Hindlimb muscle (tissue), 1 donor: ENCODE measurements at regions not wholly inside any gene's neighbourhood (a gene's known extent, or its start where the extent isn't known, plus 50 kb on each side); places are given as distances from the start of the nearest gene placed in this dataset.

Experiments
- DNase-seq: peaks from one replicate; pipeline ENCODE4 v3.0.0-alpha.2; 2013

GRCh38 chr18:8538935-8539334 lies 70.3 kb upstream of the RAB12 start:
- no peak for DNase-seq

DNA sequence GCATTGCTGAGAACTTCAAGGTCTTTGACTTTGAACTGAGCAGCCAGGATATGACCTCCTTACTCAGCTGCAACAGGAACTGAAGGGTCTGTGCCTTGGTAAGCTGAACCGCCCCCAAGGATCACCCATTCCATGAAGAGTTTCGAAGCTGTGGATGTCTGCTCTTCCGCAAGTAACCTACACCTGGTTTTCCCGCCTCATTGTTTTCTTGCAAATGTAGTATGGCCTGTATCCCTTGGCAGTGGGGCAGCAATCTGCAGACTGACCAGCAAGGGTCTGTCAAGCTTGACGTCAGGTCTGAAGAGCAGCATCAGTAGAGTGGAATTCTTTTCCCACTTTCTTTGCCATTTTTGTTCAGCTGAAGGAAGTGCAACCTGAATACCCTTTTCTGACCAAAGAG lies 62.6 kb upstream of the RAB12 start:
- no peak for DNase-seq

DNA sequence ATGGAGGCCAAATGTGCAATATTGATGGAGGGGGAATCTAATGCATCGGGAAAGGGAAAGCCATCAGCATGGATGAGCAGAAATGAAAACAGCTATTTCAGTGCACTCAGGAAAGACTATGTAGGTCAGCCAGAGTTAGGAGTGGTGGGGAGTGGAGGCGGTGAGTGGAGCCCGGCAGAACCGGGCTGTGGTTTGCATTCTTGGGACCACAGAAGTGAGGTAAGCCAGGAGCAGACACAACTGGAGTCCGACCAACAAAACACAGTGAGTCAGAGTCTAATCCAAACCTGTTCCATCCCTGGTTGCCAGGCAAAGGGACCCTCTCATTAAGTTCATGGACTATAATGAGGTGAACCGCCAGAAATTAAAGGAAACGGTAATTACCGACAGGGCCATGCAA lies 61.1 kb upstream of the RAB12 start:
- DNase-seq: no peak

DNA sequence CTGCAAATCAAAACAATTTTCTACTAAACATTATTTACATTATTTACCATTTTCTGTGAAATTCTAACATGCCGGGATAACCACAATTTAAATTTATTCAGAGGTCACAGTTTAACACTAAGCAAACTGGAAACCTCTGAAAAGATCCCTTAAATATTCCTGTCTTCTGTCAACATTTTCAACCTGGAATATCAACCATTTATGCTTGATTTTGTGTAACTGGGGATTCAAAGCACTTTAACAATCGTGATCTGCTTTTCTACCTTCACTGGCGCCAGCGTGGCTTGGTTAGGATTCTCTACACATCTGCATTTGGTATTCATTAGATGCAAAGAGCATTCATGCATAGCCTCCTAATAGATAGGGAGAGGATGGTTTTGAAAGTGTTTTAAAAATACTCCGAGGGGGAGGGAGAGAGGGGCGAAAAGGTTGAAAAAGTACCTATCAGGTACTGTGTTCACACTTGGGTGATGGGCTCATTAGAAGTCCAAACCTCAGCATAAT lies 59.9 kb upstream of the RAB12 start:
- no peak for DNase-seq

- no peak for DNase-seq
Measured at GRCh38 chr18:8552151-8552550, 57.1 kb upstream of the RAB12 start.

DNA sequence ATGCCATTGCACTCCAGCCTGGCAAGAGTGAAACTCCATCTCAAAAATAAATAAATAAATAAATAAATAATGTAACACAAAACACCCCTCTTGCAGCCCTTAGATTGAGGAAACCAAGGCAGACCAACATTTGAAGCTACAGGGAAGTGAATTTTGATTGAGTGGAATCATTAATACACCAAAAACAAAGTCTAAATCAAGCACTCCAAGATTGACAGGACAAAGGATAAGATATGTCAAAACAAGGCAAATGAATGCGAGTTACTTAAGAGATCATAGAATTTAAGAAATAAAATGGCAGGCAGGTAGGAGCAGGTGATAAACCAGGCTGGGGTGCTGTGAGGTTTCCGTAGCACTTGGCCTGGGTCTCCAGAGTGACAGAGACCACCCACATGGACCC lies 54.9 kb upstream of the RAB12 start:
- DNase-seq: no peak

GRCh38 chr18:8556424-8556823 lies 52.8 kb upstream of the RAB12 start:
- DNase-seq: no peak
